Chondrocyte (in vitro differentiated cells): ENCODE measurements at regions not wholly inside any gene's neighbourhood (a gene's known extent, or its start where the extent isn't known, plus 50 kb on each side); places are given as distances from the start of the nearest gene placed in this dataset.

Experiments used
- DNase-seq: peaks from one replicate; pipeline ENCODE4 v3.0.0; 2021; ENCODE audit warnings: mixed read lengths, low spot score
- H3K27ac Mint-ChIP-seq: one replicate; pipeline ENCODE4 v1.8.0; 2021; ENCODE audit warnings: mild to moderate bottlenecking, moderate library complexity, mixed read lengths; ENCODE audit not compliant: unreplicated experiment
- H3K27me3 Mint-ChIP-seq: 2 replicates; pipeline ENCODE4 v1.8.0; 2021; ENCODE audit warnings: low read depth, mixed read lengths
- H3K36me3 Mint-ChIP-seq: 2 replicates; pipeline ENCODE4 v1.8.0; 2021; ENCODE audit warnings: low read depth, mixed read lengths
- H3K4me1 Mint-ChIP-seq: 2 replicates; pipeline ENCODE4 v1.8.0; 2021; ENCODE audit warnings: low read depth, mild to moderate bottlenecking, mixed read lengths
- H3K4me3 Mint-ChIP-seq: one replicate; pipeline ENCODE4 v1.8.0; 2021; ENCODE audit warnings: mild to moderate bottlenecking, moderate library complexity, mixed read lengths; ENCODE audit not compliant: unreplicated experiment
- H3K9me3 Mint-ChIP-seq: 2 replicates; pipeline ENCODE4 v1.8.0; 2021; ENCODE audit warnings: low read depth, mixed read lengths
- CTCF ChIP-seq: fragments of 200-600 bp; sonication (generic); IDR thresholded peaks from 2 replicates; pipeline ENCODE4 v1.5.0; 2021; ENCODE audit warnings: antibody characterized with exemption, mild to moderate bottlenecking, moderate library complexity

- Mint-ChIP-seq H3K4me3 (no peak overlapping the region), H3K27me3 (no peaks in the 10 kb centered on the region), H3K27ac (peak overlapping the region; percentile 41), H3K4me1 (peaks cover 23% of the 10 kb centered on the region), H3K9me3 (no peaks in the 10 kb centered on the region), H3K36me3 (peaks cover 7% of the 10 kb centered on the region)
- no peak for DNase-seq
- no peak for TF ChIP-seq CTCF
Observed at GRCh38 chr12:124432376-124432775, 135.0 kb downstream of the NCOR2 start.

GRCh38 chr12:124431971-124432370 lies 135.4 kb downstream of the NCOR2 start:
- no peak overlapping the region for H3K4me3 Mint-ChIP-seq
- H3K9me3 Mint-ChIP-seq, result no peaks in the 10 kb centered on the region
- H3K36me3 Mint-ChIP-seq, result peaks cover 6% of the 10 kb centered on the region
- no peaks in the 10 kb centered on the region for H3K27me3 Mint-ChIP-seq
- H3K27ac Mint-ChIP-seq, result peak overlapping the region; percentile 41
- peaks cover 24% of the 10 kb centered on the region for H3K4me1 Mint-ChIP-seq
- DNase-seq, result no peak
- TF ChIP-seq CTCF, result no peak

GRCh38 chr12:124430491-124430890 lies 135.6 kb downstream of the RFLNA start:
- DNase-seq, result no peak
- no peaks in the 10 kb centered on the region for H3K27me3 Mint-ChIP-seq
- H3K27ac Mint-ChIP-seq, result no peak overlapping the region
- no peak for TF ChIP-seq CTCF
- H3K4me3 Mint-ChIP-seq, result no peak overlapping the region
- peaks cover 24% of the 10 kb centered on the region for H3K4me1 Mint-ChIP-seq
- H3K9me3 Mint-ChIP-seq, result no peaks in the 10 kb centered on the region
- peaks cover 10% of the 10 kb centered on the region for H3K36me3 Mint-ChIP-seq

GRCh38 chr12:124429535-124429934 lies 134.6 kb downstream of the RFLNA start:
- no peak for DNase-seq
- Mint-ChIP-seq H3K36me3 (peaks cover 10% of the 10 kb centered on the region), H3K4me1 (peaks cover 24% of the 10 kb centered on the region), H3K4me3 (no peak overlapping the region), H3K9me3 (no peaks in the 10 kb centered on the region), H3K27ac (no peak overlapping the region), H3K27me3 (no peaks in the 10 kb centered on the region)
- TF ChIP-seq CTCF, result no peak

GRCh38 chr12:124428792-124429281 lies 133.9 kb downstream of the RFLNA start:
- DNase-seq, result no peak
- no peaks in the 10 kb centered on the region for H3K27me3 Mint-ChIP-seq

More at GRCh38 chr12:124428792-124429281, 133.9 kb downstream of the RFLNA start:
- Mint-ChIP-seq H3K36me3 (peaks cover 10% of the 10 kb centered on the region), H3K4me3 (no peak overlapping the region), H3K27ac (peak overlapping the region; percentile 78), H3K9me3 (no peaks in the 10 kb centered on the region), H3K4me1 (peaks cover 31% of the 10 kb centered on the region)
- no peak for TF ChIP-seq CTCF
